Endothelial cell of umbilical vein (primary cell): ENCODE measurements at regions not wholly inside any gene's neighbourhood (a gene's known extent, or its start where the extent isn't known, plus 50 kb on each side); places are given as distances from the start of the nearest gene placed in this dataset.

Experiments used
- BruUV-seq: library from RNA; stranded (reverse); fragments of 400-500 nt; replicated peaks from 2 replicates; lab custom pipeline; 2021; lab: Mats Ljungman, UMichigan
- CTCF ChIA-PET: fragments of 300-600, 350-600 bp; sonication (Branson Sonifier 250); formaldehyde crosslinking; loops from one replicate; lab custom pipeline; 2021; ENCODE audit warnings: antibody characterized with exemption, inconsistent platforms; lab: Charles Lee
- POLR2A ChIA-PET: fragments of 300-600, 350-600 bp; sonication (Branson Sonifier 250); formaldehyde crosslinking; loops from one replicate; lab custom pipeline; 2021; ENCODE audit warnings: antibody characterized with exemption, inconsistent platforms; lab: Charles Lee
- DNase-seq: peaks from one replicate; pipeline ENCODE4 v3.0.0-alpha.2; 2011; ENCODE audit warnings: low read depth, low spot score
- FAIRE-seq: peaks from 2 replicates; lab custom pipeline; 2011; peaks lifted over from hg19 to GRCh38; lab: Jason Lieb, UNC
- H2AFZ ChIP-seq: 2 replicates; pipeline ENCODE4 v1.6.0; 2012; ENCODE audit warnings: low read depth, low read length, control low read depth, inconsistent platforms
- H3K27ac ChIP-seq: 2 replicates; pipeline ENCODE4 v1.5.1; 2011; ENCODE audit warnings: low read depth, mild to moderate bottlenecking, control low read depth, low read length, moderate library complexity; ENCODE audit not compliant: insufficient read depth
- H3K27me3 ChIP-seq, 2 experiments: 2 replicates each; pipeline versions ENCODE4 v1.6.0 to v1.6.1; 2011; ENCODE audit warnings: low read length in 2 of 2, mixed read lengths in 1 of 2; ENCODE audit not compliant: control insufficient read depth in 2 of 2, insufficient read depth in 2 of 2
- H3K36me3 ChIP-seq, 2 experiments: 2 replicates in 1 of 2; 3 replicates in 1 of 2; pipeline ENCODE4 v1.5.1; 2011; ENCODE audit warnings: low read length in 2 of 2, mild to moderate bottlenecking in 1 of 2, moderate library complexity in 1 of 2; ENCODE audit not compliant: control insufficient read depth in 2 of 2, insufficient read depth in 2 of 2; ENCODE audit errors: extremely low read depth in 1 of 2
- H3K4me1 ChIP-seq: 3 replicates; pipeline ENCODE4 v1.5.1; 2011; ENCODE audit warnings: mild to moderate bottlenecking, low read length; ENCODE audit not compliant: control insufficient read depth, insufficient read depth; ENCODE audit errors: extremely low read depth
- H3K4me2 ChIP-seq: 2 replicates; pipeline ENCODE4 v1.6.1; 2011; ENCODE audit warnings: low read length, control low read depth, mixed read lengths; ENCODE audit not compliant: insufficient read depth
- H3K4me3 ChIP-seq, 3 experiments: fragments of 200-600 bp in 1 of 3; sonication (generic), shearing (Covaris generic) in 1 of 3; replicated peaks in 1 of 3; 2 replicates each; pipeline ENCODE4 v1.5.1; 2011 to 2016; ENCODE audit warnings: control low read depth in 3 of 3, low read length in 3 of 3, mild to moderate bottlenecking in 2 of 3, inconsistent platforms in 1 of 3, low read depth in 1 of 3, moderate library complexity in 1 of 3; ENCODE audit not compliant: insufficient read depth in 1 of 3
- H3K79me2 ChIP-seq: 2 replicates; pipeline ENCODE4 v1.6.0; 2012; ENCODE audit warnings: low read length, inconsistent platforms; ENCODE audit not compliant: control insufficient read depth, insufficient read depth
- H3K9ac ChIP-seq: replicated peaks from 2 replicates; pipeline ENCODE3; 2011; ENCODE audit warnings: low read length, control low read depth; ENCODE audit not compliant: insufficient read depth; ENCODE audit errors: extremely low read depth
- H3K9me1 ChIP-seq: replicated peaks from 3 replicates; pipeline ENCODE4 v1.6.0; 2011; ENCODE audit warnings: mild to moderate bottlenecking, low read length; ENCODE audit not compliant: control insufficient read depth, insufficient read depth; ENCODE audit errors: extremely low read depth
- H3K9me3 ChIP-seq: replicated peaks from 2 replicates; pipeline ENCODE4 v1.5.1; 2012; ENCODE audit warnings: low read length, inconsistent platforms; ENCODE audit not compliant: control insufficient read depth, insufficient read depth
- H4K20me1 ChIP-seq: replicated peaks from 2 replicates; pipeline ENCODE3; 2011; ENCODE audit warnings: mild to moderate bottlenecking, low read length; ENCODE audit not compliant: control insufficient read depth, insufficient read depth; ENCODE audit errors: extremely low read depth
- EZH2 ChIP-seq: IDR thresholded peaks from 2 replicates; pipeline ENCODE4 v1.6.1; 2012; ENCODE audit warnings: borderline replicate concordance, low read depth, mild to moderate bottlenecking, moderate library complexity, low read length, inconsistent platforms; ENCODE audit not compliant: severe bottlenecking
- FOS ChIP-seq: IDR thresholded peaks from 2 replicates; pipeline ENCODE4 v1.6.1; 2011; ENCODE audit warnings: mild to moderate bottlenecking, low read length, moderate library complexity, borderline replicate concordance; ENCODE audit not compliant: insufficient read depth
- GATA2 ChIP-seq: IDR thresholded peaks from 2 replicates; pipeline ENCODE4 v1.7.0; 2011; ENCODE audit warnings: low read depth, mild to moderate bottlenecking, moderate library complexity, mixed read lengths, low read length; ENCODE audit not compliant: insufficient read length, insufficient read depth
- JUN ChIP-seq: IDR thresholded peaks from 2 replicates; pipeline ENCODE4 v1.6.1; 2011; ENCODE audit warnings: borderline replicate concordance, low read depth; ENCODE audit not compliant: insufficient read length, insufficient read depth
- MYC ChIP-seq: IDR thresholded peaks from one replicate; pipeline ENCODE4 v1.6.1; 2011; ENCODE audit warnings: mild to moderate bottlenecking, low read depth, low read length
- POLR2A ChIP-seq: IDR thresholded peaks from 2 replicates; pipeline ENCODE4 v1.6.1; 2012; ENCODE audit warnings: low read depth, mild to moderate bottlenecking, control low read depth, low read length
- POLR2AphosphoS5 ChIP-seq: IDR thresholded peaks from 2 replicates; pipeline ENCODE4 v1.6.1; 2012; ENCODE audit warnings: low read depth, mild to moderate bottlenecking, control low read depth, low read length, moderate library complexity; ENCODE audit not compliant: insufficient read depth
- dilution Hi-C: fragments of 300-500 bp; cut with MboI; formaldehyde crosslinking; loops from one replicate; pipeline ENCODE4 v1.15.0; 2019; ENCODE audit warnings: low sequenced_read_pairs; ENCODE audit not compliant: extremely low pct_ligation_motif_present
- intact Hi-C: fragments of 100-400 bp; cut with micrococcal nuclease; formaldehyde crosslinking; loops from one replicate; pipeline ENCODE4 v1.10.0; 2022
- TF ChIP-seq, protein P1 (sequence below): IDR thresholded peaks from 2 replicates; pipeline ENCODE4 v1.6.1; 2011; ENCODE audit not compliant: insufficient read depth, insufficient read length
- TF ChIP-seq, protein P2 (sequence below), 2 donors: IDR thresholded peaks; 1 replicate in 1 of 2; 2 replicates in 1 of 2; pipeline ENCODE4 v1.5.1; 2011; ENCODE audit warnings: low read length in 2 of 2, mild to moderate bottlenecking in 2 of 2, moderate library complexity in 2 of 2, control low read depth in 1 of 2, inconsistent platforms in 1 of 2, low read depth in 1 of 2; ENCODE audit not compliant: insufficient read depth in 1 of 2; ENCODE audit errors: extremely low read depth in 1 of 2

DNA sequence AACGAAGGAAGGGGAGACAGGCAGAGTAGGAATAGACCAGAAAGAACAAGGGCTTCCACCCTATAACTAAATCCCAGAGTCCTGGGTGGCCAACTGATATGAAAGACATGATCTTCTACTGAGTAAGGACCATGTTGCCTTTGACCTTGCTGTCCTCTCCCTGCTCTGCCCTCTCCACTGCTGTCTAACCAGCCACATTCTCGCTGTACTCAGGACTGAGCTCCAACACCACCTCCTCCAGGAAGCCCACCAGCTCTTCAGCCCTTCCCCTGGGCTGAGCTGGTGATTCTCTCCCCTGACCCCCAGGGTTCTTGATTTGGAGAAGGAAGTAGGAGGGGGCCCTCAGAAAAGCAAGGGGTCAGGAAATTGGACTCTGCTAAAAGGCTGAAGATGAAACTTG lies 159.2 kb downstream of the DICER1 start:
- no TSS peak for BruUV-seq
- CTCF ChIA-PET = no interaction called here
- POLR2A ChIA-PET = no interaction called here

DNA sequence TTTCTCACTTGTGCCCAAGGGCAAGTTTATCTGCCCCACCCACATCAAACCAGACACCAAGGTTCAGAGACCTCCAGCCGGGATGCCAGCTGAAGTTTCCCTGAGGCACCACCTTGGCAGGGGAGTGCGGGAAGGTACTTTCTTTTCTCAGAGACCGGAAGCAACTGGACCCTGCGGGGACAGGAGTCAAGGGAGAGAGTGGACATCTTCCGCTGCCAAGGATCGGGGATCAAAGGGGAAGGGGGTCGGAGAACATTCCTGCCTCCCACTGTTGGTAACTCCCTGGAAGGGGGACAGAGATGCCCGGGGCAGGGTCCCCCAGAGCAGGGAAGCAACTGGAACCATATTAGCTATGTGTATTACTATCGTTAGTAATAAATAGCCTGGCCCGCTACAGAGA lies 161.8 kb downstream of the DICER1 start:
- no peak for FAIRE-seq
- H3K79me2 ChIP-seq = no peaks in the 10 kb centered on the region

More for the DNA sequence above, 159.2 kb downstream of the DICER1 start:
- no peaks in the 10 kb centered on the region for H3K9me3 ChIP-seq
- no peaks in the 10 kb centered on the region for H3K79me2 ChIP-seq
- H3K27me3 ChIP-seq = no peaks in the 10 kb centered on the region
- dilution Hi-C loops = no loop called here
- no peaks in the 10 kb centered on the region for H4K20me1 ChIP-seq
- TF ChIP-seq EZH2 (no peak), GATA2 (no peak), POLR2AphosphoS5 (no peak), POLR2A (no peak)
- TF ChIP-seq, protein P1, sequence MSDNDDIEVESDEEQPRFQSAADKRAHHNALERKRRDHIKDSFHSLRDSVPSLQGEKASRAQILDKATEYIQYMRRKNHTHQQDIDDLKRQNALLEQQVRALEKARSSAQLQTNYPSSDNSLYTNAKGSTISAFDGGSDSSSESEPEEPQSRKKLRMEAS = no peak
- TF ChIP-seq, protein P2, sequence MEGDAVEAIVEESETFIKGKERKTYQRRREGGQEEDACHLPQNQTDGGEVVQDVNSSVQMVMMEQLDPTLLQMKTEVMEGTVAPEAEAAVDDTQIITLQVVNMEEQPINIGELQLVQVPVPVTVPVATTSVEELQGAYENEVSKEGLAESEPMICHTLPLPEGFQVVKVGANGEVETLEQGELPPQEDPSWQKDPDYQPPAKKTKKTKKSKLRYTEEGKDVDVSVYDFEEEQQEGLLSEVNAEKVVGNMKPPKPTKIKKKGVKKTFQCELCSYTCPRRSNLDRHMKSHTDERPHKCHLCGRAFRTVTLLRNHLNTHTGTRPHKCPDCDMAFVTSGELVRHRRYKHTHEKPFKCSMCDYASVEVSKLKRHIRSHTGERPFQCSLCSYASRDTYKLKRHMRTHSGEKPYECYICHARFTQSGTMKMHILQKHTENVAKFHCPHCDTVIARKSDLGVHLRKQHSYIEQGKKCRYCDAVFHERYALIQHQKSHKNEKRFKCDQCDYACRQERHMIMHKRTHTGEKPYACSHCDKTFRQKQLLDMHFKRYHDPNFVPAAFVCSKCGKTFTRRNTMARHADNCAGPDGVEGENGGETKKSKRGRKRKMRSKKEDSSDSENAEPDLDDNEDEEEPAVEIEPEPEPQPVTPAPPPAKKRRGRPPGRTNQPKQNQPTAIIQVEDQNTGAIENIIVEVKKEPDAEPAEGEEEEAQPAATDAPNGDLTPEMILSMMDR (IDR thresholded peaks at IDR 0.05; ENCODE audit: extremely low read depth in 1 of 2, insufficient read depth in 1 of 2, low read depth in 1 of 2, low read length in 2 of 2) = no peak
- H3K27ac ChIP-seq = no peak overlapping the region
- no peak overlapping the region for H3K4me2 ChIP-seq
- no peak overlapping the region for H3K9ac ChIP-seq
- no peaks in the 10 kb centered on the region for H3K9me1 ChIP-seq
- DNase-seq = no peak
- no peak overlapping the region for H2AFZ ChIP-seq
- no peak overlapping the region for H3K4me3 ChIP-seq
- no peaks in the 10 kb centered on the region for H3K36me3 ChIP-seq
- no peak for FAIRE-seq
- H3K4me1 ChIP-seq = no peaks in the 10 kb centered on the region
- intact Hi-C loops = no loop called here

More for the DNA sequence above, 161.8 kb downstream of the DICER1 start:
- dilution Hi-C loops = no loop called here
- H3K27ac ChIP-seq = no peak overlapping the region
- no peak overlapping the region for H3K9ac ChIP-seq
- no peaks in the 10 kb centered on the region for H3K4me1 ChIP-seq
- H3K9me3 ChIP-seq = no peaks in the 10 kb centered on the region
- POLR2A ChIA-PET = no interaction called here
- BruUV-seq = no TSS peak
- no peaks in the 10 kb centered on the region for H3K36me3 ChIP-seq
- no peaks in the 10 kb centered on the region for H3K27me3 ChIP-seq
- H3K9me1 ChIP-seq = no peaks in the 10 kb centered on the region
- H2AFZ ChIP-seq = no peak overlapping the region
- no peak for TF ChIP-seq POLR2AphosphoS5
- TF ChIP-seq EZH2 = no peak
- no peak for TF ChIP-seq MYC
- TF ChIP-seq, protein P1 = no peak
- TF ChIP-seq FOS = no peak
- TF ChIP-seq POLR2A = no peak
- TF ChIP-seq JUN = no peak
- no peak overlapping the region for H3K4me2 ChIP-seq
- H3K4me3 ChIP-seq = no peak overlapping the region
- no peak for DNase-seq
- CTCF ChIA-PET = no interaction called here
- intact Hi-C loops = no loop called here
- H4K20me1 ChIP-seq = no peaks in the 10 kb centered on the region
